Inflammatory macrophage (primary cell): ENCODE measurements at regions not wholly inside any gene's neighbourhood (a gene's known extent, or its start where the extent isn't known, plus 50 kb on each side); places are given as distances from the start of the nearest gene placed in this dataset.
"Not testable (repeated sequence)": the region's sequence is repeated elsewhere in the genome, so short reads cannot be mapped to it uniquely, and the experiment has no call there.

ENCODE experiments used
- DNase-seq, 2 donors: peaks; one replicate each; pipeline ENCODE4 v3.0.0-alpha.2; 2020 to 2022

GRCh38 chr3:193805448-193805847 lies 212.4 kb downstream of the OPA1 start:
- DNase-seq, result no peak

GRCh38 chr3:193808317-193808716 lies 215.3 kb downstream of the OPA1 start:
- DNase-seq, result no peak

- no peak for DNase-seq
These were observed 216.1 kb downstream of the OPA1 start for GRCh38 chr3:193809106-193809505.

DNA sequence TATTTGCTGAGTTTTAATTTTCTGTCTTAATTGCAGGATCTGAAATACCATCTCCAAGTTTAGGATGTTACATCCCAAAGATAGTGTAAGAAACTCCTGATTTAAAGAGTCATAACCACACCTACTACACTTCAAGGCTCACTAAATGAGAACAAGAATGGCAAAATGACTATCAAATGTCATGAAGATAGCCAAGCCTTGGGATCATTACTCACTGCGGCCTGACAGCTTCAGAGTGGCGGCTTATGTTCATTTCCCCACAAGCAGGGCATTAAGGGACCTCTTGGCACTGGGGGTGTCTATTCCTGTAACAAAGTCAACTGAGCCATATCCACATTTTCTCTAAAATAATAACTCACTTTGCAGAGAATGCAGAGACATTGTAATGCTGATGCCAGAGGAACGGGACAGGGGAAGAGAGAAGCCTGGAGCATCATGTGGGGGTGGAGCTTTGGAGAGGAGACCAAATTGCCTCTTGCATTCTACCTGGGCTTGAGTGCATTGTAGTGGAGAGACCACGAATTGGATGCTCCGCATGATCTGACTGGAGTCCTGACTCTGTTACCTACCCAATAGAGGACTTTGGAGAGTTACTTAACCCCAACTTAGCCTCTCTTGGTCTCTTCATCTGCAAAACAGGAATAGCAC lies 219.2 kb downstream of the OPA1 start:
- no peak for DNase-seq

GRCh38 chr3:193812791-193813500 lies 219.9 kb downstream of the OPA1 start:
- no peak for DNase-seq

- DNase-seq, result no peak
These were observed 220.5 kb downstream of the OPA1 start for GRCh38 chr3:193813501-193813830.

- no peak for DNase-seq
These were observed 221.3 kb downstream of the OPA1 start for GRCh38 chr3:193814166-193814892.

DNA sequence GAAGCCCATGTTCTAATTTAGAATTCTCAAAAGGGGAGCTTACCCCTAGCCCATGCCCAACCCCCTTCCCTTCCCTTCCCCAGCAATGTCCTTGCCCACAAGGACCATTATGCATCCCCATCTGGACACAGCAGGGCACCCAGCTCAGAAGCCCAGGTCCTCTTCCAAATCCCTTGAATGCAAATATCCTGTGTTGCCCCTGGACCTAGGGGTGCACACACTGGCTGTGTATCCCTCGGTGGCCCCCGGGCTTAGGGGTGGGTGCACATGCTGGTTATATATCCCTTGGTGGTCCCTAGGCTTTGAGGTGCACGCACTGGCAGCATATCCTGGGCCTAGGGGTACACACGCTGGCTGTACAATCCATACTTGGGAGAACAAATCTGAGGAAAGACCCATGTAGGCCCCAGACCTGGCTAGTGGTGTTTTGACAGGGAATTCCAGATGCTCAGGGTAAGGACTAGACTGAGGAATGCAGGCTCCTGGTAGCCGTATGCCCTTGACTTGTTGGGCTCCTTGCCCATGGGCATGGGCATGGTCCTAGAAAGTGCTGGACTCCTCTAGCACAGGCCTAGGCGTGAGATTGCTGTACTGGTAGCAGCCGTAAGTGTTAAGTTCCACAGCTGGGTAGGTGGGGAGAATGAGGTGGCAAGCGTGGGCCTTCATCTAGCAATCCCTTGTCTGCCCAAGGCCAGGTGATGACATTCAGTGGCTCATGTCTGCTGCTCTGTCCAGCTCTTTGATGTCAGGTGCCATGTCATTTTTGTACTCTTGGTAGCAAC lies 222.4 kb downstream of the OPA1 start:
- no peak for DNase-seq

GRCh38 chr3:193816028-193816395 lies 223.0 kb downstream of the OPA1 start:
- no peak for DNase-seq

- no peak for DNase-seq
These were observed 223.8 kb downstream of the OPA1 start for GRCh38 chr3:193816656-193817311.

GRCh38 chr3:193819117-193820010 lies 226.4 kb downstream of the OPA1 start:
- DNase-seq, result no peak

- DNase-seq, result peak in 1 of 2 donors; percentile 52
These were observed 228.2 kb downstream of the OPA1 start for GRCh38 chr3:193821151-193821668.

DNA sequence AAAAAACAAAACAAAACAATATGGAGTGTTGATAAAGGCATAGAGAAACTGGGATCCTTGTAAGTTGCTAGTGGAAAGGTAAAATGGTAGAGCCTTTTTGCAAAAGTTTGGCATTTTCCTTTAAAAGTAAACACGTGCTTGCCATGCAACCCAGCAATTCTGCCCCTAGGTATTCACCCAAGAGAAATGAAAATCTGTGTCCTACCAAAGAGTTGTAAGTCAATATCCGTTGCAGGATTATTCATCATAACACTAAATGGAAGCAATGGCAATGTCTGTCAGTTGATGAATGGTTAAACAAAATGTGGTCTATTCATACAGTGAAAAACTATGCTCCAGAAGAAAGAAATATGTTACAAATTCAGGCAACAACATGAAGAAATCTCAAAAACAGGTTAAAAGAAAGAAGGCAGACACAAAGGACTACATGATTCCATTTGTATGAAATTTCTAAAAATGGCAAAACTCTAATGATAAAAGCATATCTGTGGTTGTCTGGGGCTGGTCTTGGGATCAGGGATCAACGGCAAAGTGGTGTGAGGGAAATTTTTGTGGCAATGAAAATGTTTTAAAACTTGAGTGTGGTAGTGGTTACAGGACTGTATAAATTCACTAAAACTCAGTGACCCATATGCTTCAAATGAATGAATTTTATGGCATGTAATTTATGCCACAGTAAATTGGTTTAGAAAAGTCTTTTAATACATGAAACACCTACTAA lies 229.6 kb downstream of the OPA1 start:
- DNase-seq, result no peak

DNA sequence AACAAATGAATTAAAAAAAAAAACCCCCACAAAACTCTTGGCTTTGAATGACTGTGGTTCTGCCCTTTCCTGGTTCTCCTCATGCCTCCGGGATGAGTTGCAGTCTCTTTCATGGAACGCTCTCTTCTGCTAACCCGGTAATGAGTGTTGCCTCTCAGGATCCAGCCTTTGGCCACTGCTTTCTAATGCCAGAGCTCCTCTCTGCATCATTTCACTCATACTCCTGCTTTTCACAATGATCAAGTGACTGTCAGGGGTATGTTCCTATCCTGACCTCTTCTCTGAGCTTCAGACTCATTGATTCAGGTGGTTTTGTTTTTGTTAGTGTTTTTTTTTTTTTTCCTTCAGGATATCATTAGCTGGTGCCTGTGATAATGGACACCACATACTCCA lies 230.2 kb downstream of the OPA1 start:
- not testable (repeated sequence) for DNase-seq

DNA sequence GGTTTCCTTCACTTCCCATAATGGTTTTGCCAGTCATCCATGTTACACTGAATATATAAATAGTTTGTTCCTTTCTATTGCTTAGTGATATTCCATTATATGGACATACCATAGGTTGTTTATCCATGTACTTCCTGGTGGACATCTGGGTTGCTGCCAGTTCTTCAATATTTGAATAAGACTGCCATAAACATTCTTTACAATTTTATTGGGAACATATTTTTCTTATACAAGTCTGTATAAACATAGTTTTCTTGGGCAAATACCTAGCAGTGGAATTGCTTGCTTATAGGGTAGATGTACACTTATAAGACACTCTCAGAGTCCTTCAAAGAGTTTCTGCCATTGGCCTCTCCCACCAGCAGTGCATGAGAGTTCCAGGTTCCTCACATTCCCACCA lies 231.4 kb downstream of the OPA1 start:
- DNase-seq, result no peak

DNA sequence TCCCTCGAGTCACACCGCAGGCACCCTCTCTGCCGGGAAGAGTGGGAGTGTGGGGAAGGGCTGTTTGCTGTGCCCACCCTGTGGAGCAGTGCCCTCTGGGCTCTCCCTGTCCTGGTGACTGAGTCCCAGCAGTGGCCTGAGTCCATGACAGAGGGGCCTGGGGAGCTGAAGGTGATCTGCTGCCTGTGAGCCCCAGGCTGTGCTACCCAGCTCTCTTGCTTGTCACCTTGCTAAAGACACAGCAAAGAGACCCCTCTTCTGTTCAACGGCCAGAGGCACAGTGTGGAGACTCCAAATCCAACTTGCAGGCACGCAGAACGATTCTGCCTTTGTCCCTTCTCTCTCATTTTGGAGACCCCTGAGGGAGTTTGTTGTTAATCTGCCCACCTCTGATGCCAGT lies 232.6 kb downstream of the OPA1 start:
- no peak for DNase-seq

GRCh38 chr3:193826159-193826795 lies 233.3 kb downstream of the OPA1 start:
- DNase-seq, result peak in 1 of 2 donors; percentile 26

DNA sequence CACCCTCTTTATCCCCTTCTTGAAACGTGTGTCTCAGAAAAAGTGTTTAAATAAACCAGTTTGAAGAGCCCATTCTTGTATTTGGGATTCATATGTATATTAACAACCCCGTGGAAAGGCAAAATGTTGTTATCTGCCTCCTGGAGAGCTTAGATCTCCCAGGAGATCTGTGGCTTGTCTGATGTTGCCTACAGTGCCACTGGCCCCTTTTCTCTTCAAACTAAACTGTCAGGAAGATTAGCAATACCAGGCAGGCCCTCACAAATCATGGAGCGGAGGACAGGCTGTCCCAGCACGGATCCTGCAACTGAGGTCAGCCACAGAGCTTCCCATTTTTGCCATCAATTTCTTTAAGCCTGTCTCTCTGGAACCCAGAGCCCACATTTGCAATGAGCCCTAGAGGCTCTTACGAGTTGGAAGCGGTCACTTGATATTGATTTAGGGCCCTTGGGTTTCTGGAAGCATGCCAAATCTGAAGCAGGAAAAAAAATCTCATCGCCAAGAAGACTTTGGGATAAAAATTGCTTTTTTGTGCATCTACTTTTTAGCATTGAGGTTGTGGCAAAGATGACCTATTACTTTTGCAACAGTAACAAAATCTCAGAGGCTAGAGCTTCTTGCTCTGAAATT lies 234.1 kb downstream of the OPA1 start:
- DNase-seq, result no peak

DNA sequence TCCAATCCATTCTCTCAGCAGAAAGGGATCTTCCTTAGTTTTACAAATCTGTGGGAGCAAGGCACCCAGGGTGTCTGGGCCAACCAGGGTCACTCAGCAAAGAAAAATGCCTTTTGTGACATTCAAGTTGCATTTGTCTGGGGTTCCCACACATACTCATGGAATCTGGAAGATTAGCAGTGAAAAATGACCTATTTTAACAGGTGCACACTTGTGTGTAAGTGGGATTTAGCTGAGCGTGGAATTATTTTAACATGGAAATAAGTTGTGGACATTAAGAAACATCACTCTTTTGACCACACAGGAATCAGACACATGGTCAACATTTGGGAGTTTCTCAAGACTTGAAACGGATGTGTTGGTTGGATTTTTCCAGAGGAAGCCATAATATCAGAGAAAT lies 234.9 kb downstream of the OPA1 start:
- DNase-seq, result no peak

DNA sequence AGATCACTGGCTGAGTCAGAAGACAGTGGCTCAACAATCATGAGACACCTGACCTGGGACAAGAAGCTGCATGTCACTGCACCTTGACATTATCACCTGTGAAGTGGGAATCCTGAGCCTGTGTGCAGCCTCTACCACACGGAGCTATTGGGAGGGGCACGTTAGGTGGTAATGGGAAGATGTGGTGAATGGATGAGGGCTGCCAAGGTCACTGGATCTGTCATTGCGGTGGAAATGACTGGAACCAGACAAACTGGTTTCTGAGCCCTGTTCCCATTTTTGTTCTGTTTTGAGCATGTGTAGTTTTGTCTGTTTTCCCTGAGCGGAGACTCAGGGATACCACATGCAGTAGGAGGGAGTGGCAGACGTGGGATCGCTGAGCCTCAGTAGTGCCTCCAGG lies 235.5 kb downstream of the OPA1 start:
- no peak for DNase-seq
